H9 (cell line): ENCODE measurements at regions not wholly inside any gene's neighbourhood (a gene's known extent, or its start where the extent isn't known, plus 50 kb on each side); places are given as distances from the start of the nearest gene placed in this dataset.

ENCODE experiments used
- DNase-seq: peaks from one replicate; pipeline ENCODE4 v3.0.0-alpha.2; 2017
- H2AFZ ChIP-seq: one replicate; pipeline ENCODE4 v1.6.1; 2013; ENCODE audit warnings: mild to moderate bottlenecking, low read length, control low read depth, moderate library complexity
- H2AK5ac ChIP-seq: 2 replicates; pipeline ENCODE4 v1.6.1; 2013; ENCODE audit warnings: low read length, control low read depth, mixed read lengths; ENCODE audit not compliant: insufficient read length
- H2BK120ac ChIP-seq: one replicate; pipeline ENCODE4 v1.6.1; 2013; ENCODE audit warnings: low read depth, mild to moderate bottlenecking, low read length, control low read depth, inconsistent platforms; ENCODE audit not compliant: poor library complexity, severe bottlenecking
- H2BK12ac ChIP-seq: 2 replicates; pipeline ENCODE4 v1.6.1; 2013; ENCODE audit warnings: low read length, control low read depth, mixed read lengths, low read depth; ENCODE audit not compliant: insufficient read length
- H2BK15ac ChIP-seq: 2 replicates; pipeline ENCODE4 v1.6.1; 2013; ENCODE audit warnings: low read depth, low read length, control low read depth
- H2BK20ac ChIP-seq: one replicate; pipeline ENCODE4 v1.6.1; 2013; ENCODE audit warnings: low read depth, mild to moderate bottlenecking, low read length, control low read depth, inconsistent platforms; ENCODE audit not compliant: poor library complexity, severe bottlenecking
- H2BK5ac ChIP-seq: 2 replicates; pipeline ENCODE4 v1.6.1; 2013; ENCODE audit warnings: low read length, control low read depth, mixed read lengths; ENCODE audit not compliant: insufficient read length
- H3K14ac ChIP-seq: 2 replicates; pipeline ENCODE4 v1.6.1; 2013; ENCODE audit warnings: low read length, control low read depth; ENCODE audit not compliant: insufficient read depth
- H3K18ac ChIP-seq: 2 replicates; pipeline ENCODE4 v1.6.1; 2013; ENCODE audit warnings: low read depth, mild to moderate bottlenecking, mixed read lengths, low read length, control low read depth; ENCODE audit not compliant: insufficient read length
- H3K23ac ChIP-seq: 2 replicates; pipeline ENCODE4 v1.6.1; 2013; ENCODE audit warnings: low read length, control low read depth, mixed read lengths, low read depth; ENCODE audit not compliant: insufficient read length
- H3K23me2 ChIP-seq: 2 replicates; pipeline ENCODE4 v1.6.1; 2013; ENCODE audit warnings: low read depth, mild to moderate bottlenecking, mixed read lengths, low read length, control low read depth; ENCODE audit not compliant: insufficient read length, poor library complexity, severe bottlenecking
- H3K27ac ChIP-seq: 2 replicates; pipeline ENCODE4 v1.5.1; 2013; ENCODE audit warnings: low read length, control low read depth, mixed read lengths, low read depth; ENCODE audit not compliant: insufficient read length
- H3K27me3 ChIP-seq: 2 replicates; pipeline ENCODE4 v1.6.1; 2013; ENCODE audit warnings: low read length, control low read depth, inconsistent platforms; ENCODE audit not compliant: insufficient read depth
- H3K4ac ChIP-seq: 2 replicates; pipeline ENCODE4 v1.6.1; 2013; ENCODE audit warnings: low read depth, mild to moderate bottlenecking, control low read depth, inconsistent platforms, low read length, moderate library complexity
- H3K4me1 ChIP-seq: 2 replicates; pipeline ENCODE4 v1.6.1; 2013; ENCODE audit warnings: low read length, control low read depth, inconsistent platforms; ENCODE audit not compliant: insufficient read depth
- H3K4me2 ChIP-seq: 2 replicates; pipeline ENCODE4 v1.6.1; 2013; ENCODE audit warnings: low read length, control low read depth, mixed read lengths; ENCODE audit not compliant: insufficient read length, insufficient read depth
- H3K56ac ChIP-seq: 2 replicates; pipeline ENCODE4 v1.6.1; 2013; ENCODE audit warnings: low read depth, mild to moderate bottlenecking, mixed read lengths, low read length, control low read depth; ENCODE audit not compliant: insufficient read length
- H3K79me1 ChIP-seq: 2 replicates; pipeline ENCODE4 v1.6.1; 2013; ENCODE audit warnings: low read depth, mild to moderate bottlenecking, moderate library complexity, low read length, control low read depth, inconsistent platforms; ENCODE audit not compliant: insufficient read depth, poor library complexity, severe bottlenecking
- H3K79me2 ChIP-seq: 2 replicates; pipeline ENCODE4 v1.6.1; 2013; ENCODE audit warnings: low read length, control low read depth, inconsistent platforms; ENCODE audit not compliant: insufficient read depth
- H3K9ac ChIP-seq: 2 replicates; pipeline ENCODE4 v1.6.1; 2013; ENCODE audit warnings: low read length, control low read depth, mixed read lengths; ENCODE audit not compliant: insufficient read length; ENCODE audit errors: extremely low read depth
- H3K9me3 ChIP-seq: one replicate; pipeline ENCODE4 v1.6.1; 2013; ENCODE audit warnings: low read depth, low read length, inconsistent platforms; ENCODE audit not compliant: control insufficient read depth
- H3T11ph ChIP-seq: one replicate; pipeline ENCODE4 v1.6.1; 2013; ENCODE audit warnings: mild to moderate bottlenecking, low read length, control low read depth, inconsistent platforms
- H4K20me1 ChIP-seq: one replicate; pipeline ENCODE4 v1.6.1; 2013; ENCODE audit not compliant: control insufficient read depth, insufficient read length, insufficient read depth
- H4K5ac ChIP-seq: 2 replicates; pipeline ENCODE4 v1.6.1; 2013; ENCODE audit warnings: low read depth, mild to moderate bottlenecking, mixed read lengths, low read length, control low read depth; ENCODE audit not compliant: insufficient read length
- H4K8ac ChIP-seq: replicated peaks from 2 replicates; pipeline ENCODE4 v1.6.1; 2013; ENCODE audit warnings: low read length, control low read depth, mixed read lengths, low read depth; ENCODE audit not compliant: insufficient read length
- H4K91ac ChIP-seq: 2 replicates; pipeline ENCODE4 v1.6.1; 2013; ENCODE audit warnings: low read depth, mild to moderate bottlenecking, moderate library complexity, mixed read lengths, low read length, control low read depth; ENCODE audit not compliant: insufficient read length
- H3K27ac Mint-ChIP-seq, 3 experiments: 2 replicates in 2 of 3; 3 replicates in 1 of 3; pipeline ENCODE4 v1.8.0; 2020 to 2021; ENCODE audit warnings: mixed read lengths in 3 of 3, mild to moderate bottlenecking in 1 of 3, moderate library complexity in 1 of 3
- H3K27me3 Mint-ChIP-seq: 2 replicates; pipeline ENCODE4 v1.8.0; 2021; ENCODE audit warnings: low read depth, mild to moderate bottlenecking, moderate library complexity, mixed read lengths
- H3K36me3 Mint-ChIP-seq, 3 experiments: 2 replicates in 2 of 3; 3 replicates in 1 of 3; pipeline ENCODE4 v1.8.0; 2020 to 2021; ENCODE audit warnings: low read depth in 3 of 3, mixed read lengths in 3 of 3; ENCODE audit not compliant: insufficient read depth in 1 of 3
- H3K4me1 Mint-ChIP-seq, 2 experiments: 2 replicates each; pipeline ENCODE4 v1.8.0; 2020; ENCODE audit warnings: mixed read lengths in 2 of 2
- H3K4me3 Mint-ChIP-seq, 2 experiments: 2 replicates in 1 of 2; 3 replicates in 1 of 2; pipeline ENCODE4 v1.8.0; 2020 to 2021; ENCODE audit warnings: mild to moderate bottlenecking in 2 of 2, mixed read lengths in 2 of 2, moderate library complexity in 1 of 2
- H3K9me3 Mint-ChIP-seq, 2 experiments: 2 replicates in 1 of 2; 3 replicates in 1 of 2; pipeline ENCODE4 v1.8.0; 2020; ENCODE audit warnings: mild to moderate bottlenecking in 2 of 2, mixed read lengths in 2 of 2, moderate library complexity in 1 of 2
- CTCF ChIP-seq: fragments of 200-600 bp; sonication (generic); conservative IDR thresholded peaks from 3 replicates; pipeline ENCODE4 v1.8.0; 2021; ENCODE audit warnings: antibody characterized with exemption, mild to moderate bottlenecking
- WGBS: extraction: QIAGEN DNeasy Blood & Tissue Kit; methylation state at CpG from one replicate; pipeline ENCODE4 v1.1.7; 2013; ENCODE audit warnings: missing lambda C conversion rate, low lambda C conversion rate, mixed read lengths; ENCODE audit not compliant: insufficient read length; ENCODE audit errors: extremely low coverage; 5-methylcytosine and 5-hydroxymethylcytosine counted together

- Histone ChIP-seq H2BK15ac (no peak overlapping the region), H4K20me1 (no peaks in the 10 kb centered on the region)
- no peaks in the 10 kb centered on the region for H3K4me1 Mint-ChIP-seq
These were observed 1846.4 kb upstream of the PIK3C3 start for GRCh38 chr18:40108596-40108995.

More at GRCh38 chr18:40108596-40108995, 1846.4 kb upstream of the PIK3C3 start:
- Mint-ChIP-seq H3K9me3 (no peaks in the 10 kb centered on the region; a peak in 1 of 5 replicates), H3K27me3 (no peaks in the 10 kb centered on the region), H3K36me3 (no peaks in the 10 kb centered on the region), H3K27ac (no peak overlapping the region), H3K4me3 (no peak overlapping the region)
- Histone ChIP-seq H3K4ac (no peak overlapping the region), H4K5ac (no peak overlapping the region), H4K8ac (no peak overlapping the region), H3K27ac (no peak overlapping the region), H3K4me1 (no peaks in the 10 kb centered on the region), H3K56ac (no peak overlapping the region), H3K4me2 (no peak overlapping the region), H2BK120ac (no peak overlapping the region), H3K14ac (no peak overlapping the region), H2BK20ac (no peak overlapping the region), H3K23me2 (no peaks in the 10 kb centered on the region), H4K91ac (no peak overlapping the region), H3K79me2 (no peaks in the 10 kb centered on the region), H3K27me3 (no peaks in the 10 kb centered on the region), H2BK12ac (no peak overlapping the region), H2AFZ (no peak overlapping the region), H3K79me1 (no peaks in the 10 kb centered on the region), H3T11ph (no peak overlapping the region), H3K18ac (no peak overlapping the region), H3K9ac (no peak overlapping the region), H3K23ac (no peak overlapping the region), H3K9me3 (no peaks in the 10 kb centered on the region), H2AK5ac (no peak overlapping the region), H2BK5ac (no peak overlapping the region)
- WGBS, result no CpG with 5 or more reads among the region's 5 CpGs
- no peak for TF ChIP-seq CTCF
- DNase-seq, result no peak
